EH (cell line): ENCODE measurements at regions not wholly inside any gene's neighbourhood (a gene's known extent, or its start where the extent isn't known, plus 50 kb on each side); places are given as distances from the start of the nearest gene placed in this dataset.
A peak's percentile ranks its signal among the peaks of the same experiment; 100 is the strongest.
"Not testable (repeated sequence)": the region's sequence is repeated elsewhere in the genome, so short reads cannot be mapped to it uniquely, and the experiment has no call there.

Experiments used
- DNase-seq: peaks from one replicate; pipeline ENCODE4 v3.0.0-alpha.2; 2015; ENCODE audit warnings: low read depth

DNA sequence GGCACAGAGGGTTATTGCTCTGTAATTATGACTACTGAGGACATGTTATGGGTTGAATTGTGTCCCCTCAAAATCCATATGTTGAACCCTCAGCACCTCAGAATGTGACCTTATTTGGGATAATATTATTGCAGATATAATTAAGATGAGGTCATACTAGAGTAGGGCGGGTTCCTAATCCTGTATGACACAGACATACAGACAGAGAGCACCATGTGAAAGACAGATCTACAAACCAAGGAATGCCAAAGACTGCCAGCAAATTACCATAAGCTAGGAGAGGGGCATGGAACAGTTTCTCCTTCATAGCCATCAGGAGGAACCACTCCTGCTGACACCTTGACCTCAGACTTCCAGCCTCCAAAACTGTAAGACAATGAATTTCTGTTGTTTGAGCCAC, 115.2 kb upstream of the OTUD4 start:
- no peak for DNase-seq

DNA sequence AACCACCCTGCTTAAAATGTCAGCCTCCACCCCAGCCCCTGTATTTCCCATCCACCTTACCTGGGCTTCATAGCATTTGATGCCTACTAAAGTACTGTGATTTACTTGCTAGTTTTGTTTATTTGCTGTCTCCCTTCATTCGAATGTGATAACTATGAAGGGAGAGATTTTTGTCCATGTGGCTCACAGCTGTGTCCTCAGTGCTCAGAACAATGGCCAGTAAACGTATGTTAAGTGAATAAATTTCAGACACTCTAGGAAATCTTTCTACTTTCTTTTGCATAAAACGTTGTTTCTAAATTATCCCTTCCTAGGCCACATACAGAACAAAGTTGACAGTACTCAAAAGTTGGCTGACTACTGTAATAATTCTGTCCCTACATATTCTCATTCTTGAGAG, 114.7 kb upstream of the OTUD4 start:
- no peak for DNase-seq

DNA sequence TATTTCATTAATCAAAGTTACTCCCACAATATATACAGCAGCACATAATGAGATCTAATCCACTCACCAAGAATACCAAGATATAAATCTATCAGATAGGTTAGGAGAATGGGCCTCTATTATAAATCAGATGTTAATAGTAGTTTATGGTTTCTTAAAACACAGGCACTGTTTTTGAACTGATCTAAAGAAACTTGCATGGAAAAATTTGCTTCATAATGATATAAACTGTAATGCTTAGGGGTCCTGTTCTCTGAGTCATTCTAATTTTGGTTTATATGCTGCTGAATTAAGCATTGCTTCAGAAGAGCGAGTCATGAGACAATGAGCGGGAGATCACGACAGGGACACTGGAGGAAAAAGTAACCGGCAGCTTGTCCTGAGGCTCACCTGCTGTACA, 113.3 kb upstream of the OTUD4 start:
- DNase-seq = peak; percentile 58

DNA sequence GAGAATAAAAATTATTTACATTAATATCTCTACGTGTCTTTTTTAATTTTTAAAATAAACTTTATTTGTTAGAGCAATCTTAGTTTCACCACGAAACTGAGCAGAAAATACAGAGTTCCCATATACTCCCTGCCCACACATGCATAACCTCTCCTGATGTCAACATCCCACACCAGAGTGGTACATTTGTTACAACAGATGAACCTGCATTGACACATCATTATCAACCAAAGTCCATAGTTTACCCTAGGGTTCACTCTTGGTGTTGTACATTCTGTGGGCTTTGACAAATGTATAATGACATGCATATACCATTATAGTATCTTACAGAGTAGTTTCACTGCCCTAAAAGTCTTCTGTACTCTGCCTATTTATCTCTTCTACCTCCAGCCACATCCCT, 110.6 kb upstream of the OTUD4 start:
- DNase-seq = no peak

DNA sequence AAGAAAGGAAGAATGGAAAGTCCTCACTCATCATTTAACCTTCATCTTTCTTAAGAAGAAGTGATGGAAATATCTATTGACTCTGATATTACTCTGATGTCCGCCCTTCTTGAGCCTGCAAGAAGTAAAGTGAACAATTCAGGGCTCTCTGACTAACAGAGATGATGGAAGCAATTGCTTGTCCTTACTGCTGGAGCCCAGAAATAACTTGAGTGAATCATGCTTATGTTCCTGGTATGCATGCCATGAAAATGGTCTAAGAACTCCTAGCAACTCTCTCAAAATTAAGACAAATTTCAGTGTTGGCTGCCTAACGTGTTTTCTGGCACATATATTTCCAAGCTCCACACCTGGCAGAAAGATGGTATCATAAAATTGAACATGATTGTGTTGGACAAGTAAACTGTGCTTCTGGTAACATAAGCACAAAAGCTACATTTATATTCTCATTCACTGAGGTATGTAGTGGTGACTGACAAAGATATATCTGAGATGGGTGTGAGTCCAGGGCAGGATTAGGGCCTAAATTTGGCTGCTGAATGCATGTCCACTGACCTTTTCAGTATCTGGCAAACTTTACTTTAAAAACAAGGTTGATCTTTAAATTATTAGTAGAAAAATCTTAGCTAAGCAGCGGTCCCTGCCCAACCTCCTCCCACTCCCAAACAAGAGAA, 109.2 kb upstream of the OTUD4 start:
- DNase-seq = peak; percentile 73

DNA sequence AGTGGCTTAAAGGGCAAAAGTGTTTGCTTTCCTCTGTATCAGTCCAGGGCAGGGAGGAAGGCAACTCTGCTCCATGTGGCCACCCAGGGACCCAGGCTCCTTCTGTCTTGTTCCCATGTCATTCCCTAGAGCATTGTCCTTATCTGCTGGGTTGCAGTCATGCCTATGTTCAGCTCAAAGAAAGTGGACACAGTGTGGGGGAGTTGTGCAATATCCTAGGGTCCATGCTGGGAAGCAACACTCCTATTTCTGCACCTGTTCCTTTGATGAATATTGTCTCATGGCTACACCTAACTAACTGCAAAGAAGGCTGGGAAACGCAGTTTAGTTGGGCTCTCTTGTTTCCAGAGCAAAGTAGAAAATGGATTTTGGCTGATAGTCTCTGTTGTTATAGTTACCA, 107.0 kb upstream of the OTUD4 start:
- DNase-seq = no peak

DNA sequence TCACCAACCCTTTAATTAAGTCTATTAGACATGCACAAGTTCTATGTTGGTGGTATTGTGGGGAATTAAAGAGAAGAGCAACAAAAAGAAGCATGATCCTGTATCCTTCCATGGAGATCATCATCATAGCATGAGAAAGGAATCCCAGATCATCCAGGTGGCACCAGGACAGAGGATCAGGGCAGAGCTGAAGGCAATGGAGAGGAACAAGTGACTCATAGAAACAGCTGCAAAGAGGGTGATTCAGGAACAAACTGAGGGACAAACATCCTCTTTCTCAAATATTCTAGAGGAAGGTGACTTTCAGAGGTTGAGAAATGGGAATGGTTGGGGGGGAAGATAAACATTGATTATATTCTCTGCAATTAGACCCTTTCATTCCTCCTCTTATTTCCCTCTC, 105.5 kb upstream of the OTUD4 start:
- DNase-seq = peak; percentile 17

DNA sequence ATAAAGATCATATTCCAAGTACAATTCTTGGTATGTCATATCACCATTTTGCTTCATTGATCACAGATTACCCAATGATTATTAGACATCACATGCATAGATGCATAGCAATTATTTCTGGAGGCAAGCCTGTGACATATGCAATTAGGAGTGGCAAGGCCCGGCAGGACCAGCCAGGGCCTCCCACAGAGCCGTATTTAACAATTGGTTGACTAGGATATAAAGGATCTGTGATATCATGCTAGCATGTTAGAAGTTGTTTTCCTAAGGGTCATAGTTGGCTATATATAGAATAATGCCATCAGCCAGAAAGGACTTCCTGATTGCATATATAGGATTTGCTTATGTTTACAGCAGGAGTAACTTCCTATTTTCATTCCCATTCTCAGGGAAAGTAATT, 103.5 kb upstream of the OTUD4 start:
- peak; percentile 15 for DNase-seq

DNA sequence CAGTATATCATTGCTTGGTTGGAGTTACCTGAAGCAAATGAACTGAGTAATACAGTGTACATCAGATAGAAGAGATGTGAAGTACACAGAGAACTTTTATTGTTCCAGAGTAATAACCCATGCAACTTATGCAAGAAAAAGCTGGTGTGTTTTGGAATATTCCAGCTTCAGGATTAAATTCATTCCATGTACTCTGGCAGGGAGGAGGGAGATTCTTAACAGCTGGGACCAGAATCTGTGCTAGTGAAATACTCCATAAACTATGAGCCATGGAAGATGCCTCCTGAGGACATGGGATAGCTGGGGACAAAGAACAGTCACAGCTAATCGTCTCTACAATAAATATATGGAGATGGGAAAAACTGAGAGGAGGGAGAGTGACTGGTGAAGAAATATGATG, 101.6 kb upstream of the OTUD4 start:
- no peak for DNase-seq

DNA sequence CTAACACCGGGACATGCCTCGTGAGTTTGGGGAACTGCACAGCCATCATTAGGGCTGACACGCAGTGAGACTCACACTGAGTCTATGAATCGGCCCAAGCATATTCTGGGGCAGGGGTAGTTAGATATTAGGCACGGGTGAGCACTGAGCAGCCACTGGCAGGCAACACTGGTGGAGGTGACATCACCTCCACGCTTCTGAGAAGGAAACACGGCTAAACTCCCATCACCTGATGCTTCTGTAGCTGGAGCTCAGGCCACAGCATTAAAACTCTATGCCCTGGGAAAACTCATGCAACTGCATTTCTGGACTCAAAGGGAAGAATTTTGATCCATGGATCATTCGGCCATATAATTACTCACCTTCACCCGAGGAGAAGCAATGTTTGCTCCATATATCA, 100.8 kb upstream of the OTUD4 start:
- DNase-seq = no peak

DNA sequence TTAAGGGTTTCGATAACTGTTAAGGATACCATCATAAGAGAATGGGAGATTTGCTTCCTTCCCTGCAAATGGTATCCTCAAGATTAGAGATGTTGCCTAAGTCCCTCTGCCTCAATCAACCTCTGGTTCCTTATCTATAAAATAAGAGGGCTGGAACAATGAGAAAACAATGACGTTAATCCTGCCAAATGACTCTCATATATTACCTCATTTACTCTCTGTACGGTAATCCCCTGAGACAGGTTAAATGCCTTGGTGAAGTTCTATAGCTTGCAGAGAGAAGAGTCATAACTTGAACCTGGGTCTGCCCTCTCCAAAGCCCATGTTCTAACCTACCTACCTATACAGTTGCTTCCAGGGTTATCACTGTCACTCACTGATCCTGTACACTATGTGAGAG, 100.2 kb upstream of the OTUD4 start:
- no peak for DNase-seq

DNA sequence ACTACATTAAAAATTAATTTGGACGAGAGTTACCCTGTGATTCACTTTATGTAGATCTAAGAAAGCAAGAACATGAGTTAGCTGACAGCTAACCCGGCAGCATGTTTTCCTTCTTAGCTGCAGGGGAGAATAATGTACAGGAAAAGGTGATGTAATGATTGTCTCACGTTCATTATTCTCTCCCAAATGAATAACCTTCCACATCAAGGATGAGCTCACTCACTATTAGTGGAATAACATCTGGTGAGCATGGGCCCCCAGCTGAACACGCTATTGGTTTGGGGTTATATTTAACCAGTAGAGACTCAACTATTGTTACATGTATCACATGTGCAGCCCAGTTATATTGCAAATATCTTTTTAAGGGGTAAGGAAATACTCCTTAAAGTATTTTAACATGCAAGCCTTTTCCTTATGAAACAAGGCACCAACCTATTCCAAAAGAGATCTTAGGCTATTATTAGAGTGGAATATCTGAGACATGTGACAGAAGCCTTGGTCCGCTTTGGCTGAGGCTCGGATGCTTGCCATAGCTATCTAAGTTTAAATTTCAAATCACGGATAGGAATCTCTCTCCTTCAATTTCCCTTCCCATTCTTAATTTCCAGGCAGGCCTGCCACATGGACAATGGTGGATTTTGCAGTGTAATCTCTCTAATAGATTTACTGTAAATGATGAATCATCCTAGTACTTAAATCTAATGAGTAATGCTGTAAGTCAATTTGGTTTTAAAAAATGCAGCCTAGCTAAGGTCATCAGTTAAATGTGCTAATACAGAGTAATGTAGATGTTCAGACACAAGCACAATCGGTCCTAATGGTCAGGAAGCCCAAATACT, 99.0 kb upstream of the OTUD4 start:
- DNase-seq = peak; percentile 96

DNA sequence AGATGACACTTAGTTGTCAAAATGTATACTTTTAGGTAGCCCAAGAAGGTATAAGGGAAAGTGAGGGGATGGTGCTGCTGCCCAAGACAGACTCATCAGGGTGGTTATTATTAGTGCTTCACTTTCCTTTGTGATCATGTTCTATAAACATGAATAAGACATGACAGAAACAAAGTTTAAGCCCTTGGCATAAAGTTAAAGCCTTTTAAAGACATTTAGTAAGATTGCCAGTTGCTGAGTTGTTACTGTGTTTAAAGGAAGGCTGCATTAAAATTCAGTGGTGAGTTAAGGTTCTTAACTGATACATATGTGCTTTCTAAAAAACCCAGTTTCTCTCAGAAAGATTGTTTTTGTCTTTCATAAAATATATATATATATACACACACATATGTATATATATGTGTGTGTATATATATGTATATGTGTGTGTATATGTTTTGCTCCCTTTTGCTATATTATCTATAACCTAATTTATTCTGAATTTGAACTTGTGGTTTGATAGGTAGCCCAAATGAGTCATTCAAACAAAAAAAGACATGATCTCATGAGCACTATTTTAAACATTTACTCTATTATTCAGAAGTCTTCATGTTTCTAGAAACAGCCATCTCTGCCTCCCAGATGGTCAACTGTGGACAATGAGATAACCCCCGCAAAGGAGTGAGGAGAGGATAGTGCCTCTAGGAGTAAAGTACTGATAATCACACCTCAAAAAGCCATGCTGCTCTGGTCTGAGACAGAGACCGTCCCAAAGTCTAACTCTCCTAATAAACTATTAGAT, 98.1 kb upstream of the OTUD4 start:
- peak; percentile 59 for DNase-seq

DNA sequence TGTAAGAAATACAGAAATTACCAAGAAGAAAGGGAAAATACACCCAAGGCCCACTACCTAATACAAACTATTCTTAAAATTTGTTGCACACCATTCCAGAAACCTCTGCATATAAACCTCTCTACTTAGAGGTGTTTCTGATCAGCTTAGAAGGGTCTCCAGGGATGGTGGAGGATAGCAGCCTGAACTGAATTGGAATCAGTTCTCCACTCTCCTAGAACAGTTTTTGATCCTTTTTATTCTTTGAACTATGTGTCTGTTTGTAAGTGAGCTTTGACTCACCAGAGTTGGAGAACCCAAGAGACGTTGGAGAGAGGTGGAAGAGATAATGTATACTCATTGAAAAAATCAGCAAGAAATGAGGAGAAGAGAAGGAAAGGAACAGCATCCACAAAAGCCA, 96.6 kb upstream of the OTUD4 start:
- DNase-seq = no peak

DNA sequence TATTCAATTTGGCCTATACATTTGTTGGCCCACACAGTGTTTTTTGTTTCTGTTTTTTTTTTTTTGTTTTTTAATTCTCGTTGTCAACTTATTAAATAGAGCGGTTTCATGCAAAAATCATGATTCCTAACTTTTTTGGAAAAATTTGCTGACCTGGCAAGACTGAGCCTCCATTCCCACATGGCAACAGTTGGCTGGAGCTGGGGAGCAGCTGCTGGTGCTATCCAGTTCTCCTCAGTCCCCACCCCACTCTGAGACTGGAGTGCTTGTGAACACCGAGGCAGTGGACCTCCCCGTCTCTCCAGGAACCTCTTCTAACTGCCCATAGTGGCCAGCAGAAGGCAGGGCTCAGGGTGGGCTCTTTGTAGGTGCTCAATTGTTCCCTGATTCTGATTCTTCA, 95.7 kb upstream of the OTUD4 start:
- no peak for DNase-seq

DNA sequence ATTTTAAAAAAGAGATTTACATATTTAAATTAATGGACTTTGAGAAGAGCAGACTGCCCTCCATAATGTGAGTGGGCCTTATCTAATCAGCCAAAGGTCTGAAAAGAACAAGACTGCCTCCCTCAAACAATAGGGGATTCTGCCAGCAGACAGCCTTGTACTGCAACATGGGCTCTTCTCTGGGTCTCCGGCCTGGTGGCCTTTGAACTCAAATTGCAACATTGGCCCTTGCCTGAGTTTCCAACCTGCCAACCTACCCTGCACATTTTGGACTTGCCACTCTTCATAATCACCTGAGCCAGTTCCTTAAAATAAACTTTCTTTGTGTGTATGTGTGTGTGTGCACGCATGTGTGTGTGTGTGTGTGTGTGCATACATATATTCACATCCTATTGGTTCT, 90.8 kb upstream of the OTUD4 start:
- no peak for DNase-seq

DNA sequence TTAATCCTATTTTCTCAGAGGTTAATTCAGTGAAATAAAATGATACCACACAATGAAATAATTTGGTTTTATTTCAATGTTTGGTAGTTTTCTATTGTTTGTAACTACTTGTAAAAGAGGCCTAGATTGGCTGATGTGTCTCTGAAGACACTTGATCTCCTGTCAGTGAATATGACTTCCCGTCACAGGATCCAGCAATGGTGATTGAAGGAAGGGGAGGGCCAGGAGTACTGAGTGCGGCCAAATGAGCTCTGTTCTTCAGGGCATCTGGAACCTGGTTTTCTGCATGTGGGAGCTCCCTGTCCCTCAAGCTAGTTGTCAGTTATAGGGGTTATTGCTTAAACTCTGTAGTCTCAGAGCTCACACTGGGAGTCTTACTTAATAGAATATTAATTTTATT, 86.5 kb upstream of the OTUD4 start:
- no peak for DNase-seq

DNA sequence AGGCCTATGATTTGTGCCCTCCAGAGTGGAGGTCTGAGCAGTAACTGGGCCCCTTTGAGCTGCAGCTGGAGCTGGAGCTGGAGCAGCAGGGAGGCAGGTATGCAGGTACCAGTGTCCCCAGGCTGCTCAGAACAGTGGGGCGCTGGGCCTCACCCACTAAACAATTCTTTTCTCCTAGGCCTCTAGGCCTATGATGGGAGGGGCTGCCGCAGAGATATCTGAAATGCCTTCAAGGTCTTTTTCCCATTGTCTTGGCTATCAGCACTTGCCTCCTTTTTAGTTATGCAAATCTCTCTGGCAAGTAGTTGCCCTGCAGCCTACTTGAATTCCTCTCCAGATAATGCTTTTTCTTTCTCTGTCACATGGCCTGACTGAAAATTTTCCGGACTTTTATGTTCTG, 79.7 kb upstream of the OTUD4 start:
- no peak for DNase-seq

DNA sequence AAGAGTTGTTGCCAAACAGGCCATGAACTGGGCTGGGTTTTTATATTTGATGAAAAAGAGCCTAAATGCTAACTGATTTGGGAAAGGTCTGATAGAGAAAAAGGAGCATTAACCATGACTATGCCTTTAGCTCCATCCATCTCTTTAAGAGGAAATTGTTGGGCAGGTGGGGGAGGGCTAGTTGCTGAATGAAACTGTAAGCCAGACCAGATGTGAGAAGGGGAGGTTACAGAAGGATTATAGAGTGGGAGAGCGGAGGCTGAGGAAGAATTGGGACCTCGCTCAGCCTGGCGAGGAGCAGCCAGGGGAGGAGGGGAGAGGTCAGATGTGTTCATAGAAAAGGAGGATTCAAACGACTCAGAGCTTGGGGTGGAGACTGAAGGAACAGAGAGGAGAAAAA, 74.9 kb upstream of the OTUD4 start:
- DNase-seq = not testable (repeated sequence)

DNA sequence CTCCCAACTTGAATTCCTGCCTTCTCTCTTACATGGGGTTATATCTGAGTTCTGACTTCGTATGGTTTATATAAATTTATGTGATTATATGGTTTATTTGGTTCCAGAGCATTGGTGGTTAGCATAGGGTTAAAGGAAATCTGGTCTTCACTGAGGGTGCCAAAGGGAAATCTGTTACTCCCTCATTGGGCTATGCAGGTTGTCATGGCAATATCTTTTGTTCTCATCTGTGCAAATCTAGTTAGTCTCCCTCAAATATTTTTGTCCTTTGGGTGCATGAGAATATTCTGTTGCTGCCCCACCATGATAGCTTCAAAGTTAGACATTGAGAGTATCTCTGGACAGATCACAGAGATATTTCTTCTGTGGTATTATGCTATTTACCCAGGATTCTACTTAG, 71.8 kb upstream of the OTUD4 start:
- no peak for DNase-seq

DNA sequence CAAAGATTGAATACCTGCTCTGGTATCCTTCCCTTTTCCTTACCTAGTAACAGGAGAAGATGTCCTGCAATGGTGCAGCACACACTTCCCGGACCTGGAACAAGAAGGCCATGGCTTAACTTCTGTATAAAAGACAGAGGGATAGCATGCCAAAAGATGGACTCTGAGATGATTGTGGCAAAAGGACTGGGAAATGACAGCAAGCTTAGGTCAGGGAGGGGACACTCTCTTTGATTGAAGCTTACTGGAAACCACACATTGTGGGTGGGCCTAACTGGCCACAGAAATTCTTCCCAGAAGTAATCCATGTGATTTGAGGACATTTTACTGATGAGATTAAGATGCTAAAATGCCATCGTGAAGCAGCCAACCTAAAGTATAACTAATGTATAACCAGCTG, 71.0 kb upstream of the OTUD4 start:
- DNase-seq = peak; percentile 15

DNA sequence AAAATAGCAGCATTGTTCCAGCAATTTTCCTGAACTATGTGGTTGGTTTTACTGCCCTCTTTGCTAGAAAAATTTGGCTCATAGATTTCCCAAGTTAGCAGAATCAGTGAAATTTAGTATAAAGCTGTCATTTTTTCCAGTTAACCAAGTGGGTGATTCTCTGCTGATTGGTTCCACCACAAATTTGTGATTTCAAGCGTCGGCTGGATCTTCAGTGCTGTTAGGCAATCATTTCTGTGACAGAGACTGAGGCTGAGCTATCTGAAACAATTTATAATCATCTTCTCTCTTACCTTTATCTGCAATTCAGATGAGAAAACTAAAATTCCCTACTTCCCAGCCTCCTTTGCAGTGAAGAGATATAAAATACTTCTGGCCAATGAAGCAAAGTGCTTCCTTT, 68.6 kb upstream of the OTUD4 start:
- DNase-seq = no peak

DNA sequence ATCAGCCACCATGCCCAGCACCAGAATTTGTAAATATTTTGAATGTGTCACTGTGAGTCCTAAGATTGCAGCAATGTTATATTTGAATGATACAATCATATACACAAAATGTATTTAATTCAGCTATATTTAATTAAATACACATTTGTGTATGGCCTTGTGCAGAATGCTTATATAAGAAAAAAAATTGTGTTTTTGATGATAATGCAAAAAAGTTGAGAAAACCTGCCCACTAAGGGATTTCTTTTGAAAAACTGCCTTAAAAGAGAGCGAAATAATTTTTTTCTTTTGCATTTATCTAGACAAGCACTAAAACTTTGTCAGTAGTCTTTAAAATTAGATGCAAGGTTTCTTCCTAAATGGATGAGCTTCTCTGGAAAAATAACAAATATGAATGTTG, 68.1 kb upstream of the OTUD4 start:
- no peak for DNase-seq
